Spleen (tissue), 11 donors: ENCODE measurements at regions not wholly inside any gene's neighbourhood (a gene's known extent, or its start where the extent isn't known, plus 50 kb on each side); places are given as distances from the start of the nearest gene placed in this dataset.

Experiments used
- DNase-seq: peaks from one replicate; pipeline ENCODE4 v3.0.0-alpha.2; 2020
- H3K27ac ChIP-seq, 8 donors: fragments of 200-600 bp; sonication (generic) in 7 of 8; 1 replicate in 4 of 8; 2 replicates in 4 of 8; pipeline versions ENCODE4 v1.5.0 to v1.8.0; 2016 to 2021; ENCODE audit warnings: inconsistent platforms in 4 of 8, mild to moderate bottlenecking in 4 of 8, moderate library complexity in 1 of 8
- H3K27me3 ChIP-seq, 7 donors: fragments of 200-600 bp; sonication (generic) in 6 of 7; replicated peaks in 1 of 7; 1 replicate in 4 of 7; 2 replicates in 3 of 7; pipeline versions ENCODE4 v1.5.0 to v1.8.0; 2016 to 2021; ENCODE audit warnings: inconsistent platforms in 3 of 7, mild to moderate bottlenecking in 1 of 7
- H3K36me3 ChIP-seq, 6 donors: fragments of 200-600 bp; sonication (generic) in 5 of 6; 1 replicate in 4 of 6; 2 replicates in 2 of 6; pipeline versions ENCODE4 v1.5.0 to v1.8.0; 2016 to 2021; ENCODE audit warnings: inconsistent platforms in 2 of 6
- H3K4me1 ChIP-seq, 6 donors: fragments of 200-600 bp; sonication (generic) in 5 of 6; 1 replicate in 3 of 6; 2 replicates in 3 of 6; pipeline versions ENCODE4 v1.5.0 to v1.8.0; 2016 to 2021; ENCODE audit warnings: inconsistent platforms in 3 of 6
- H3K4me3 ChIP-seq, 8 donors: fragments of 200-600 bp; sonication (generic) in 7 of 8; 1 replicate in 4 of 8; 2 replicates in 4 of 8; pipeline versions ENCODE4 v1.5.0 to v1.8.0; 2016 to 2021; ENCODE audit warnings: inconsistent platforms in 4 of 8, mild to moderate bottlenecking in 4 of 8, moderate library complexity in 2 of 8
- H3K9me3 ChIP-seq, 8 donors: fragments of 200-600 bp; sonication (generic) in 7 of 8; 1 replicate in 4 of 8; 2 replicates in 4 of 8; pipeline versions ENCODE4 v1.5.0 to v1.8.0; 2016 to 2021; ENCODE audit warnings: inconsistent platforms in 4 of 8
- POLR2A ChIP-seq, 3 donors: fragments of 450-650 bp; IDR thresholded peaks; one replicate each; pipeline ENCODE4 v1.5.1; 2017; ENCODE audit warnings: antibody characterized with exemption in 3 of 3, mild to moderate bottlenecking in 1 of 3
- POLR2AphosphoS5 ChIP-seq, 3 donors: sonication (generic); formaldehyde crosslinking; IDR thresholded peaks; one replicate each; pipeline ENCODE4 v1.5.1; 2017; ENCODE audit warnings: antibody characterized with exemption in 3 of 3
- WGBS, 5 donors: extraction: QIAGEN DNeasy Blood & Tissue Kit in 3 of 5; methylation state at CpG; one replicate each; pipeline versions ENCODE4 v1.1.5 to v1.1.7; 2013 to 2018; 5-methylcytosine and 5-hydroxymethylcytosine counted together
- intact Hi-C: fragments of 100-400 bp; cut with DNase I; formaldehyde crosslinking; loops from one replicate; pipeline ENCODE4 v1.15.0; 2023; ENCODE audit warnings: low total_unique reads
- TF ChIP-seq, protein P1 (sequence below), 11 experiments: fragments of 200-600 bp in 7 of 11; fragments of 450-650 bp in 4 of 11; sonication (generic) in 4 of 11; IDR thresholded peaks in 8 of 11; conservative IDR thresholded peaks in 3 of 11; 1 replicate in 7 of 11; 2 replicates in 4 of 11; pipeline versions ENCODE4 v1.4.0 to v1.8.0; 2016 to 2021; ENCODE audit warnings: antibody characterized with exemption in 11 of 11, inconsistent platforms in 4 of 11, mild to moderate bottlenecking in 1 of 11
- donor health status: healthy with polysubstance abuse.
- donor health status: DM: no; HTN: no; CAD: no; lungs with moderate emphysema.
- donor health status: DM: no; HTN: no; CAD: no.
- donor health status: Bipolar disorder and iron deficiency.
- donor health status: healthy.
- donor health status: DM: no; HTN: no; CAD: no.
- donor health status: DM: yes; HTN: yes; CAD: no.

DNA sequence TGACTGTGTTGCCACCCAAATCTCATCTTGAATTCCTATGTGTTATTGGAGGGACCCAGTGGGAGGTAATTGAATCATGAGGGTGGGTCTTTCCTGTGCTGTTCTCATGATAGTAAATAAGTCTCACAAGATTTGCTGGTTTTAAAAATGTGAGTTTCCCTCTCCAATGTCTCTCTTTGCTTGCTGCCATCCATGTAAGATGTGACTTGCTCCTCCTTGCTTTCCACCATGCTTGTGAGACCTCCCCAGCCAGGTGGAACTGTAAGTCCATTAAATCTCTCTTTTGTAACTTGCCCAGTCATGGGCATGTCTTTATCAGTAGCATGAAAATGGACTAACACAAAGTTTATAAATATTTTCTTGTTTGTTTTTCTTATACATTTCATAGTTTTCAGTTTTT is 990.5 kb upstream of the CITED2 start:
- intact Hi-C loops: no loop called here
- H3K27me3 ChIP-seq: no peaks in the 10 kb centered on the region
- H3K27ac ChIP-seq: no peak overlapping the region
- H3K4me3 ChIP-seq: no peak overlapping the region
- no peaks in the 10 kb centered on the region for H3K36me3 ChIP-seq
- TF ChIP-seq, protein P1, sequence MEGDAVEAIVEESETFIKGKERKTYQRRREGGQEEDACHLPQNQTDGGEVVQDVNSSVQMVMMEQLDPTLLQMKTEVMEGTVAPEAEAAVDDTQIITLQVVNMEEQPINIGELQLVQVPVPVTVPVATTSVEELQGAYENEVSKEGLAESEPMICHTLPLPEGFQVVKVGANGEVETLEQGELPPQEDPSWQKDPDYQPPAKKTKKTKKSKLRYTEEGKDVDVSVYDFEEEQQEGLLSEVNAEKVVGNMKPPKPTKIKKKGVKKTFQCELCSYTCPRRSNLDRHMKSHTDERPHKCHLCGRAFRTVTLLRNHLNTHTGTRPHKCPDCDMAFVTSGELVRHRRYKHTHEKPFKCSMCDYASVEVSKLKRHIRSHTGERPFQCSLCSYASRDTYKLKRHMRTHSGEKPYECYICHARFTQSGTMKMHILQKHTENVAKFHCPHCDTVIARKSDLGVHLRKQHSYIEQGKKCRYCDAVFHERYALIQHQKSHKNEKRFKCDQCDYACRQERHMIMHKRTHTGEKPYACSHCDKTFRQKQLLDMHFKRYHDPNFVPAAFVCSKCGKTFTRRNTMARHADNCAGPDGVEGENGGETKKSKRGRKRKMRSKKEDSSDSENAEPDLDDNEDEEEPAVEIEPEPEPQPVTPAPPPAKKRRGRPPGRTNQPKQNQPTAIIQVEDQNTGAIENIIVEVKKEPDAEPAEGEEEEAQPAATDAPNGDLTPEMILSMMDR (IDR thresholded peaks at IDR 0.05 in 8 of 11, conservative IDR thresholded peaks at IDR 0.05 in 3 of 11): no peak
- TF ChIP-seq POLR2A (IDR thresholded peaks at IDR 0.05) (no peak), POLR2AphosphoS5 (IDR thresholded peaks at IDR 0.05) (no peak)
- H3K4me1 ChIP-seq: no peaks in the 10 kb centered on the region
- no peak for DNase-seq
- H3K9me3 ChIP-seq: peaks cover 0 to 25% (median 18%) of the 10 kb centered on the region in 8 donors

- Histone ChIP-seq H3K9me3 (peaks cover 0 to 25% (median 18%) of the 10 kb centered on the region in 8 donors), H3K27me3 (no peaks in the 10 kb centered on the region), H3K4me3 (no peak overlapping the region), H3K27ac (no peak overlapping the region), H3K4me1 (no peaks in the 10 kb centered on the region), H3K36me3 (no peaks in the 10 kb centered on the region)
- DNase-seq: no peak
- intact Hi-C loops: no loop called here
- TF ChIP-seq, protein P1 (IDR thresholded peaks at IDR 0.05 in 8 of 11, conservative IDR thresholded peaks at IDR 0.05 in 3 of 11): no peak
- no peak for TF ChIP-seq POLR2A (IDR thresholded peaks at IDR 0.05)
- no peak for TF ChIP-seq POLR2AphosphoS5 (IDR thresholded peaks at IDR 0.05)
- WGBS, 5 donors: 74 to 88% (median 79%) methylated on average over 3 of the region's 3 CpGs
Observed at GRCh38 chr6:140360651-140361050, 986.2 kb upstream of the CITED2 start.

GRCh38 chr6:140355476-140355875 is 981.0 kb upstream of the CITED2 start:
- TF ChIP-seq POLR2A (IDR thresholded peaks at IDR 0.05) (no peak), POLR2AphosphoS5 (IDR thresholded peaks at IDR 0.05) (no peak)
- TF ChIP-seq, protein P1 (IDR thresholded peaks at IDR 0.05 in 8 of 11, conservative IDR thresholded peaks at IDR 0.05 in 3 of 11): no peak
- 43 to 100% (median 95%) methylated on average over 1 of the region's 1 CpG for WGBS, 5 donors
- no peaks in the 10 kb centered on the region for H3K27me3 ChIP-seq
- H3K27ac ChIP-seq: no peak overlapping the region
- H3K9me3 ChIP-seq: no peaks in the 10 kb centered on the region
- H3K4me3 ChIP-seq: no peak overlapping the region
- intact Hi-C loops: no loop called here
- no peaks in the 10 kb centered on the region for H3K36me3 ChIP-seq
- DNase-seq: no peak
- H3K4me1 ChIP-seq: no peaks in the 10 kb centered on the region

GRCh38 chr6:140354296-140354695 is 979.8 kb upstream of the CITED2 start:
- H3K27ac ChIP-seq: no peak overlapping the region
- DNase-seq: no peak
- TF ChIP-seq, protein P1 (IDR thresholded peaks at IDR 0.05 in 8 of 11, conservative IDR thresholded peaks at IDR 0.05 in 3 of 11): no peak
- TF ChIP-seq POLR2A (IDR thresholded peaks at IDR 0.05): no peak
- no peak for TF ChIP-seq POLR2AphosphoS5 (IDR thresholded peaks at IDR 0.05)
- no peaks in the 10 kb centered on the region for H3K4me1 ChIP-seq
- H3K9me3 ChIP-seq: no peaks in the 10 kb centered on the region
- H3K4me3 ChIP-seq: no peak overlapping the region
- H3K36me3 ChIP-seq: no peaks in the 10 kb centered on the region
- H3K27me3 ChIP-seq: no peaks in the 10 kb centered on the region
- 84 to 98% (median 92%) methylated on average over 1 of the region's 1 CpG for WGBS, 5 donors
- intact Hi-C loops: no loop called here
